ENCODE measurements at regions not wholly inside any gene's neighbourhood (a gene's known extent, or its start where the extent isn't known, plus 50 kb on each side); places are given as distances from the start of the nearest gene placed in this dataset.

DNA sequence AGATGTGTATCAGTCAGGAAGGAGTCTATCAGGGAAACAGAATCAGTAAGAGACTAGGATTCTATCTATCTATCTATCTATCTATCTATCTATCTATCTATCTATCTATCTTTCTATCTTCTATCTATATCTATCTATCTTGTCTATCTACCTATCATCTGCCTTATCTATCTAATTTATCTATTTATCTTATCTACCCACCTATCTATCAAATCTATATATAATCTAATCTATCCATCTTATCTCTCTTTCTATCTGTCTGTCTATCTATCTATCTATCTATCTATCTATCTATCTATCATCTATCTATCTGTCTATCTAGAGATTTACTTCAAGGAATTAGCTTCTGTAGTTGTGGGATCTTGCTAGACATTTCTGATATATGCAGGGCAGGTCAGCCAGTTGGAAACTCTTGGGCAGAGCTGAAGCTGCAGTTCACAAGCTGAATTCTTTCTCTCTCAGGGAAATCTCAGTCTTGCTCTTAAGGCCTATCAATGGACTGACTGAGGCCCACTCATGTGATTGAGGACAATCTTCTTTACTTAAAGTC lies 140.2 kb upstream of the JUN start:
- no peak overlapping the region for H3K27ac ChIP-seq (ENCODE audit: low read depth, low read length)

DNA sequence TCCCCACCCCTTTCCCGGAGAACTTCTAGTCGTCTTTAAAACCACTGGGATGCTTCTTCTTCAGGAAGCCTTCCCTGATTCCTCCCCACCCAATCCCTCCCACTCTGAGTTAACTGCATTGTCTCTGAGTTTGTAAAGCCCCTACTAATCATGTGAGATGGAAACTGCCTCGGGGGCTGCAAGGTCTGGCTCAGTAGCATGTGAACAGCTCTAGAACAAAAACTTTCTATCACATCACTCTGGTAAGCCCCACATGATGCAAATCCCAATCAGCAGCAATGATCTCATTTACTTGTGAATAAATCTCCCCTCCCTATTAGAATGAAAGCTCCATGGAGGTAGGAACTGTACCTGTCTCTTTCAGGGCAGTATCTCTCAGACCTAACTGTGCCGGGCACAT lies 141.0 kb upstream of the JUN start:
- 90 to 94% (median 92%) methylated on average over 4 of the region's 4 CpGs for WGBS, 3 donors

DNA sequence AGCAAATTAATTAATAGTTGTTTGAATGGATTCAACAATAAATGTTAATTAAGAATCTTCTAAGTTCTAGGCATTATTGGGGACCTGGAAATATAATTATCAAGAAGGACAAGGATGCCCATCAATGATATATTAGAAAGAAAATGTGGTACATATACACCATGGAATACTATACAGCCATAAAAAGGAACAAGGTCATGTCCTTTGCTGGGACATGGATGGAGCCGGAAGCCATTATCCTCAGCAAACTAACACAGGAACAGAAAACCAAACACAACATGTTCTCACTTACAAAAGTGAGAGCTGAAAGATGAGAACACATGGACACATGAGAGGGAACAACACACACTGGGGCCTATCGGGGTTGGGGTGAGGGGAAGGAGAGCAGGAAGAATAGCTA lies 141.4 kb upstream of the JUN start:
- 97 to 100% (median 98%) methylated on average over 2 of the region's 2 CpGs for WGBS, 3 donors
- no peak overlapping the region for H3K27ac ChIP-seq (ENCODE audit: low read depth, low read length)

More for the DNA sequence above, 141.0 kb upstream of the JUN start:
- no peak overlapping the region for H3K27ac ChIP-seq (ENCODE audit: low read depth, low read length)

DNA sequence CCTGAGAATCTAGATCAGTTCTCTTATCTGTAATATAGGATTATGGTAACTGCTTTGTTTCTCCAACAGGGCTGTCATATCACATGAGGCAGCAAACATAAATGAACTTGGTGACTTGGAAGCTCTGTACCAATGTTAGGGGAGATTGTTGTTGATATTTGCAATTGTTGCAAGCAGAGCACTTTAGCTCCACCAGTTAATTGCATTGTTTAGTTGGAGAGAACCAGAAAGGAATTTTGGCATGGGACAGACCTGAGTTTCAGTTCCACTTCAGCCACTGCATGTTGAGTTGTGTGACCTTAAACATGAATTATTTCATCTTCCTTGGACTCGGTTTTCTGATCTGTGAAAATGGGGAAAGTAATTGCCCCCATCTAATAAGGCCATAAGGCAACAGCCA lies 142.3 kb upstream of the JUN start:
- no peak overlapping the region for H3K27ac ChIP-seq (ENCODE audit: low read depth, low read length)
- WGBS, 3 donors, result 50 to 71% (median 58%) methylated on average over 1 of the region's 1 CpG

DNA sequence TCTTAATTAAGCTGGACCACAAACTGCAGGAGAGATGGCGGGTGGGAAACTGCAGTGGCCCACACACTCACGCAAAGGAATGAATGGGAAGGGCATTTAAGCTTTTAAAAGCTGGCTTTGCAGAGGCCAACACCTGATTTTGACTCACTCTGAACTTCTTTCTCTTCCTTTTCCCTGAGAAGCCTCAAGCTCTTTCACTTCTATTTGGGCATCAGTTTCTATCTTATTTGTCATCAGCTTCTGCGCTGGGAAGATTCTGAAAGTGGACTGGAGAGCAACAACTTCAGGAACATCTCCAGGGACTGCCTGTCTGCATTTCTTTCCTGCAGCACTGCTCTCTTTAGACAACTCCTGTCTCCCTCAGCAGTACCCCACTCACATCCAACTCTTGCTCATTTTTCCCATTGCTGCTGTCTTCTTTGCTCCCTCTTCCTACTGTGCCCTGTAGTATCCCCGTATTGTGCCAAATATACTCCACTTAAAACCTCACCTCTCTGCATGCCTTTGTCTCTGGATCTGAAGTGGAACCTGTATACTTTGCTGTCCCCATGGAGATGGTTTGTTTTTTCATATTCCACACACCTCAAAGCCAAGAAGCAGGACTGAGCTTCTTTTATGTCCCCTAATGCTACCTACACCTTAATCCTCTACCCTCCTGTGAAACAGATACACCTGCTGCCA lies 143.3 kb upstream of the JUN start:
- WGBS, 3 donors, result 83 to 93% (median 85%) methylated on average over 4 of the region's 4 CpGs
- no peak overlapping the region for H3K27ac ChIP-seq (ENCODE audit: low read depth, low read length)

DNA sequence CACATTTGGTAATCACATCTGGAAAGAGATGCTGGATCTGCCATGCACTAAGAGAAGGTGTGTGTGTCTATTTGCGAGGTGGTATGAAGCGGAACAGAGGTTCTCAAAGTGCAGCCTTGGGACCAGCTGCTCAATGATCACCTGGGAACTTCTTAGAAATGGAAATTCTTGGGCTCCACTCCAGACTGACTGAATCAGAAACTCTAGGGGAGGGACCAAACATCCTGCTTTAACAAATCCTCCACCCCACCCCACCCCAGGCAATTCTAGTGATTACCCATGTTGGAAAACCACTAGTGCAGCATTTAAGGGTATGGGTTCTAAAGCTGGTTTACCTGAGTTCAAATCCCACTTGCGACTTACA lies 143.9 kb upstream of the JUN start:
- H3K27ac ChIP-seq (ENCODE audit: low read depth, low read length), result no peak overlapping the region
- WGBS, 3 donors, result 76 to 98% (median 96%) methylated on average over 3 of the region's 3 CpGs

DNA sequence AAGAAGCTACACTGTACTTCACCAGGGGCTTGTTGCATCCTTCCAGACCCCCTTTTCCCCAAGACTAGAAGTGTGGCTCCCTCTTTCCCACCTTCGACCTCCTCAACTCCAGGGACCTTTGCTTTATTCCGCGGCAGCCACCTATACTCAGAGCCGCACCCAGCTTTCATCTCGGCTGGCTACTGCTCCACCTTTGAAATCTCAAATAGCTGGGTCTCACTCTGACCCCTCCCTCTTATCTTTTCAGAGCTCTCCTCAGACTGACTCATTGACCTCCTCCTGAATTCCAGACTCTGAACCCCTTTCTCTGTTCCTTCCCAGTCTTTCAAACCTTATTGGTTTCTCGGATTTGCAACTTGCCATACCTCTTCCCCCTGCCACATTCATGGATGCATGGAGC lies 144.7 kb upstream of the JUN start:
- 87 to 89% (median 89%) methylated on average over 6 of the region's 6 CpGs for WGBS, 3 donors
- H3K27ac ChIP-seq (ENCODE audit: low read depth, low read length), result no peak overlapping the region

DNA sequence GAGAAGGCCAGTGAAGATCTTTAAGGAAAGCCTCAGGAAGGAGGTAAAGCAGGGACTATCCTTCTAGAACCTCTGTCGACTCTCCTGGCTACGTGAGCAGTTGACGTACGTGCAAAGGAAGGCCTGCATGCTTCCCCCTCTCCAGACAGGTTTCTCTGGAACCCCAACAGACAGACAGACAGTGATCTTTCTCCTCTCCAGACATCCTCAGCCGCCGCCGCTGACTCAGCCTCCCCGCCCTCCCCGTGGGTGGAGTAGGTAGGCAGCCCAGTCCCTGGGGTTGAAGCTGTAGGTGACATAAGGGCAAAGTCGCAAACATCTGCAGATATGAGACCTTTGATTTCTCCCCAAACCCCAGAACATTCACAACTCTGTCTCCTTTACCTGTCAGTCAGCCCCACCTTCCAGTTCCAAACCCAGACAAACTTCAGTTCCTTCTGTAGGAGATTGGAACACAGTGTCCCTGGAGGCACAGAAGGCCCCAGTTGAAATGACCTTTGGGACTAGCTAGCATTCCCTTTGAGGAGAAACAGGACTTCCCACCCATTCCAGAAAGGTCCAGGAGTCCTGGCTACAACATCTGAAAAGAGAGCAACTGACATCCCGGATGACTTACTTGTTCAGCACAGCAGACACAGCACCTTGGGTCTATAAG lies 146.0 kb upstream of the JUN start:
- no peak overlapping the region for H3K27ac ChIP-seq (ENCODE audit: low read depth, low read length)

DNA sequence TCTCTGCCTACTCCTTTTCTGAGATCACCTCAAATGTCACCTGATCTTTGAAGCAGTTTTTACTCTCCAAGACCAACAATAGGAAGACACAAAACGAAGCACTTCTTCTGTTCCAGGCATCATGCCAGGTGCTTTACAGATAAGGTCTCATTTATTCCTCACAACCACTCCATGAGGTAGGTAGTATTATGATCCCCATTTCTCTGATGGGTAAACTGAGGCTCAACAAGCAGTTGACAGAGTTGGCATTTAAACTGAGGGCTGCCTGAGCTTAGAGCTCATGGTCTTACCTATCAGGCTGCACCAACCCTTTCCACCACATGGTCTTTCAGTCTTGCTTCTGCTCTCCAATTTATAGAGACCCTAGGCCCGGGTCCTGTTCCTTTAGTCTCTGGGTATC lies 147.2 kb upstream of the JUN start:
- no peak overlapping the region for H3K27ac ChIP-seq (ENCODE audit: low read depth, low read length)
- 69 to 93% (median 75%) methylated on average over 2 of the region's 2 CpGs for WGBS, 3 donors

More for the DNA sequence above, 146.0 kb upstream of the JUN start:
- WGBS, 3 donors, result 80 to 96% (median 85%) methylated on average over 11 of the region's 11 CpGs

DNA sequence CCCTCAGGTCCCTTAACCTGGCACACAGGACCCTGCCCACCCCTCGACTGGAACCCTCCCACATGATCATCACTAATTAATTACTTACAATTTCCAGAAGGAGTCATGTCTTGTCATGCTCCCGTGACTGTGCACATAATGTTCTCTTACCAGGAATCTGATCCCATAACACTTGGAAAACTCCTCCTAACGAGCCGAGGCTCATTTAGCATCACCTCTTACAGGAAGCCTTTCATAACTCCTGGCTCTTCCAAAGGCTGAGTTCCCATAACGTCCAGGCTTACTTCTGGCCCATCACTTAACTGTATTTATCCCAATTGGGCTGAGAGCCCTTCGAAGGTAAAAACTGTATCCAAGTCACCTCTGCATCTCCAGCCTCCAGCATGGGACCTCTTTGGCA lies 147.9 kb upstream of the JUN start:
- 88 to 91% (median 90%) methylated on average over 6 of the region's 6 CpGs for WGBS, 3 donors
- H3K27ac ChIP-seq (ENCODE audit: low read depth, low read length), result no peak overlapping the region

DNA sequence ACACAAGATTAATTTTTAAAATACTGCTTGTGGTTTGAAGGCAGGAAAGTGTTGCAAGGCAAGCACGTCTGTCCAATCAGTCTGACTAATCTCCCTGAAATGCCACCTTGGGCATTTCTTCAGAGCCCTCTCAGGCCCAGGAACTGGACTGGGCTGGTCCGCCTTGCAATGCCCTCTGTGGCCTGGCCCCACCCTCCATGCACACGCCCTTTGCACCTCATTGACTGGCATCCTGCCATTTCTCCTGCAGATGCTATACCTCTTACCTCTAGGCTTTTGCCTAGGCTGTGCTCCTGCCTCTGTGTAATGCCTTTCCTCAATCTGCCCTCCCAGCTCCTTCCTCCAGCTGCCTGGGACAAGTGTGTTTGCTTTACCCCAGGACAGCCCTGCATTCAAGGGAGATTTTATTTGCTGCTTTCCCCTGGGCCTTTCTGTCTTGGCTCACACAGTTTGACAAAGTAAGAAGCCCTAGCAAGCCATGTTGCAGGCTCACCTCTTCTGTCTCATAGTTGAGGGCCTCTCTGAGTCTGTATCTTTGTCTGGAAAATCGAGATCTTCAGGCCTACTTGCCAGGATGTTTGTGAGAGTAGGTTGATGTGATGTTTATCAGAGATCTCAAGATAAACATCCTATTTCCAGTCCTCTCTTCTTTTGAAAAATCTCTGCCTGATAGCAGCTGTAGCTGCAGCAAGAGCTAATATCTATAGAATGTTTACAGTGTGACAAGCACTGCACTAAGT lies 149.2 kb upstream of the JUN start:
- WGBS, 3 donors, result 28 to 48% (median 41%) methylated on average over 4 of the region's 4 CpGs

DNA sequence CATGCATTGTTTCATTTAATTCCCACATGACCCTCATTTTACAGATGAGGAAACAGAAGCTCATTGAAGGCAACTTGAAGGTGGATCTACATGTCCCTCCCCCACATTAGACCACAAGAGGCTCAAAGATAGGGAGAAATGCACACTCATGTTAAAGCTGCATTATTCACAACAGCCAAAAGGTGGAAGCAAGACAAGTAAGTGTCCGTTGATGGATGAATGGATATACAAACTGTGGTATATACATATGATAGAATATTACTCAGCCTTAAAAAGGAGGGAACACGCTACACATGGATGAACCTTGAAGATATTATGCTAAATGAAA lies 149.7 kb upstream of the JUN start:
- no peak overlapping the region for H3K27ac ChIP-seq (ENCODE audit: low read depth, low read length)
- 98% methylated on average over 2 of the region's 2 CpGs for WGBS, 3 donors

More for the DNA sequence above, 149.2 kb upstream of the JUN start:
- no peak overlapping the region for H3K27ac ChIP-seq (ENCODE audit: low read depth, low read length)

DNA sequence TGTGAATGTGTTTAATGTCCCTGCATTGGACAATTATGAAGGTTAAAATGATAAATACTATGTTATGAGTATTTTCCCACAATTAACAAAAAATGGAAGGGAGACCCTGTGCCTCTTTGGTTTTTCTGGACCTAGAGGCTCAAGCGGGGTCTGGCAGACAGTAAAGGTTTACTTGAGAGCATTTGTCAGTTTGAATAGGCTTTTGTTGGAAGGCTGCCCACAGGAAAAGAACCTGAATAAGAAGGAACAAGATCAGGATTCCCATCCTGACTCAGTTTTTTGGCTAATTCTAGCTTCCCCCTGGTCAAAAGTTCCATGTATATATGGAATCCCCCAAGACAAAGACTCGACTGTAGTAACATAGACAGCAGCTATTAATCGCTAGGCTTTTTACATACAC lies 150.9 kb upstream of the JUN start:
- no peak overlapping the region for H3K27ac ChIP-seq (ENCODE audit: low read depth, low read length)
- WGBS, 3 donors, result 74 to 86% (median 77%) methylated on average over 3 of the region's 3 CpGs

DNA sequence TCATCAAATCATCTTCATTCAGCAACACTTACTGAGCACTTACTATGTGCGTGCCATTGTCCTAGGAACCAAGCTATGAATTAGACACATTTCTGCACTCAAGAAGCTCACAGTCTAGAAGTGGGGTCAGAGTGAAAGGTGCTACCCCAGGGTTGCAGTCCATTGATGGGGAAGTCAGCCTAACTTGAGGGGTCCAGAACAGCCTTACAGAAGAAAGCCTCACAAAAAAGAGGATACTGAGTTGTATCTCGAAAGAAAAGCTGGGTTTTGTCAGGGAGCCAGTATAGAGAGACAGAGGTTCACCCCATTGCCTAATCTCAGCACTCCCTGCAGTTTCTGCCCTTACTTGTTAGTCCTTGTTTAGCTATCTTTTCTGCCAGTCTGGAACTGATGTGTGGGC lies 153.1 kb upstream of the JUN start:
- WGBS, 3 donors, result 83 to 98% (median 85%) methylated on average over 2 of the region's 2 CpGs
- no peak overlapping the region for H3K27ac ChIP-seq (ENCODE audit: low read depth, low read length)

DNA sequence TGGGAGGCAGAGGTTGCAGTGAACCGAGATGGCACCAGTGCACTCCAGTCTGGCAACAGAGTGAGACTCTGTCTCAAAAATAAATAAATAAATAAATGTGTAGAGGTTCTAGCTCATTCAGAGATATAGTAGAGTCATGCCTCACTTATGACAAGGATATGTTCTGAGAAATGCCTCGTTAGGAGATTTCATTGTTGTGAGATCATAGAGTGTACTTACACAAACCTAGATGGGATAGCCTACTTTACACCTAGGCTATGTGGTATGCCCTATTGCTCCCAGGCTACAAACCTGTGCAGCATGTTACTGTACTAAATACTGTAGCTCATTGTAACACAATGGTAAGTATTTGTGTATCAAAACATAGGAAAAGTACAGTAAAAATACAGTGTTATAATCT lies 155.3 kb upstream of the JUN start:
- no peak overlapping the region for H3K27ac ChIP-seq (ENCODE audit: low read depth, low read length)
- 74 to 96% (median 93%) methylated on average over 2 of the region's 2 CpGs for WGBS, 3 donors

DNA sequence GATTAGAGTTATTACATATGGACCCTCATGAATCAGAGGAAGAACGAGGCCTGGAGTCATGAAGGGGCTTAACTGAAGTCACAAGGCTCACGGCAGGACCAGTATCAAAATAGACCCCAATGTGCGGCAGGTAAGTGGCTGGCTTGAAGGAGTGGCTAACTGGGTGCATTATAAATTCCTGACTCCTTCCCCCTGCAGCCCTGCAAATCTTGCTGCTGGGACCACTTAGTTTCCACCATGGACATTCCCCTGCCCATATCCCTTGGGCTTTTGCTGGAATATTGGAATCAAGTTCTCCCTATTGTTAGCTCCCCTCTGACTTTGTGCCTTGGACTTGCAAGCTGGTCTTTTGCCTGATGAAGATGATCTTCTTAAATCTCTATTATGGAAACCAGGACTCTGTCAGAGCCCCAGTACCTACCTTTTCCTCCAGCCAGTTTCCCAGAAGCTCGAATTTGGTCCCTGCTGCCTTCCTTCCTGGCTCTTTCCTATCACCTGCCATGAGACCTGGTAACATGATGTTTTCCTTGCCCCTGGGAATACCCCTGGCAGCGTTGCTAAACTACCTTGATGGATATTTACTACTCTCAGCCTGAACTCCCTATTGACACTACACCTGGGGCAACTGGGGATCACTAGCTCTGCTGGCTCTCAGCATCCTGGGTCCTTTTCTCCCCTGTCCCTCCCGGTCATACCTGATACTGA lies 156.0 kb upstream of the JUN start:
- 82 to 92% (median 83%) methylated on average over 6 of the region's 6 CpGs for WGBS, 3 donors
- no peak overlapping the region for H3K27ac ChIP-seq (ENCODE audit: low read depth, low read length)

DNA sequence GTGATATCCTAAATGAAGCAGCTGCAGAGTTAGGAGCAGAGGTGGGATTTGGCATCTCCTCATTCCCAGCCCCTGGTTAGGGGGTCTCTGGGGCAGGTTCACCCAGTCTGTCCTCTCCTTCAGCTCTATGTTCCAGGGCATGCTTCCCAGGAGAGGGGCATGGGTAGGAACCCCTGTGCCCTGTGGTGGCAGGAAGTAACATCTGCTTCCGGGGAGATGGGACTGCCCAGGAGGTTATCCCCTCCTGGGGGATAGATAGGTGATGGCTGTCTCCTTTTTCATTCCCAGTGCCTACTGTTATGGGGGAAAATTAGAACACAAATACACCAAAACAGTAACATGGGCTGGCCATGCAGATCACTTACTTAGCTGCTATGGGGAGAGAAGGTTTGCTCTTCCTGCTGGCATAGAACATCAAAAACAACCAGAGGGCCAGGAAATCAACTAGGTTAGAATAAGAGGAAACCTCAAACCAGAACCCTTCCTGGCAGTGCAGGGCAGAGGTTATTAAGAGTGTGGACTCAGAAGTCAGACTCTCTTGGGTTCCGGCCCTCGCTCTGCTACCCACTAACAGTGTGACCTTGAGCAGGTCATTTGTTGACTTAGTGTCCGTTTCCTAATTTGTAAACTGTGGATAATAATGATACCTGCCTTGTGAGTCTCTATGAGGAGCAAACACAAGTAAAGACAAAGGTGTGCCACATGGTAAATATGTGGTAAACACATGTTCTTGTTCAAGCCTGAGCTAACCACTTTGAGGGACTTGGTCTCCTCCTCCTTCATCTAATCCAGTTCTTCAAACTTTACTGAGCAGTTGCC lies 157.8 kb upstream of the JUN start:
- WGBS, 3 donors, result 30 to 48% (median 45%) methylated on average over 4 of the region's 4 CpGs
- no peak overlapping the region for H3K27ac ChIP-seq (ENCODE audit: low read depth, low read length)

DNA sequence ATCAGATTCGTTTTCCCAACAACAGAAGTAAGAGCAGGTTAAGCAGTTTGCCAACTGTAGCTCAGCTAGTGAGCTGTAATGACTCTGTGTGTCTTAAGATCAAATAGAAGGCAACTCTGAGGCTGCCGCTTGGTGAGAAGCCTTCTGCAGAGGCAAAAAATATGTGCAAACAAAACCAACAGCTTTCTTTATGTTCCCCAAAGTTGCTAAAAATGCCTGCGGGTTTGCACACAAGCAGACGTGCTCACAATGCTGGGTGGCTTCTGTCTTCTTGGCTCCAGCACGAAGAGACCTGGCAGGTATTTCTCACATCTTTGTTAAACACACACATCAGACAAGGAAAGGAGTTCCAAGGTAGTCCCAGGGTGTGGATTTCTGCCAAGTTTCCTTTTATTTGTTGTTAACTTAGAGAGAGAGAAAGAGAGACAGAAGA lies 158.9 kb upstream of the JUN start:
- WGBS, 3 donors, result 23 to 67% (median 59%) methylated on average over 5 of the region's 5 CpGs
- H3K27ac ChIP-seq (ENCODE audit: low read depth, low read length), result no peak overlapping the region

All from adipose tissue (tissue), 3 donors.